ENCODE measurements at regions not wholly inside any gene's neighbourhood (a gene's known extent, or its start where the extent isn't known, plus 50 kb on each side); places are given as distances from the start of the nearest gene placed in this dataset.
"Not testable (repeated sequence)": the region's sequence is repeated elsewhere in the genome, so short reads cannot be mapped to it uniquely, and the experiment has no call there.

DNA sequence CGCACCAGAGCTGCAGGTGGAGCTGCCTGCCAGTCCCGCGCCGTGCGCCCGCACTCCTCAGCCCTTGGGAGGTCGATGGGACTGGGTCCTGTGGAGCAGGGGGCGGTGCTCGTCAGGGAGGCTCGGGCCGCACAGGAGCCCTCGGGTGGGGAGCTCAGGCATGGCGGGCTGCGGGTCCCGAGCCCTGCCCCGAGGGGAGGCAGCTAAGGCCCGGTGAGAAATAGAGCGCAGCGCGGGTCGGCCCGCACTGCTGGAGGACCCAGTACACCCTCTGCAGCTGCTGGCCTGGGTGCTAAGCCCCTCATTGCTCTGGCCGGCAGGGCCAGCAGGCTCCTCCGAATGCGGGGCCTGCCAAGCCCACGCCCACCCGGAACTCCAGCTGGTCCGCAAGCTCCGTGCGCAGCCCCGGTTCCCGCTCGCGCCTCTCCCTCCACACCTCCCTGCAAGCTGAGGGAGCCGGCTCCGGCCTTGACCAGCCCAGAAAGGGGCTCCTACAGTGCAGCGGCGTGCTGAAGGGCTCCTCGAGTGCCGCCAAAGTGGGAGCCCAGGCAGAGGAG is 403.7 kb upstream of the KLHL1 start:
- TF ChIP-seq, protein P1, sequence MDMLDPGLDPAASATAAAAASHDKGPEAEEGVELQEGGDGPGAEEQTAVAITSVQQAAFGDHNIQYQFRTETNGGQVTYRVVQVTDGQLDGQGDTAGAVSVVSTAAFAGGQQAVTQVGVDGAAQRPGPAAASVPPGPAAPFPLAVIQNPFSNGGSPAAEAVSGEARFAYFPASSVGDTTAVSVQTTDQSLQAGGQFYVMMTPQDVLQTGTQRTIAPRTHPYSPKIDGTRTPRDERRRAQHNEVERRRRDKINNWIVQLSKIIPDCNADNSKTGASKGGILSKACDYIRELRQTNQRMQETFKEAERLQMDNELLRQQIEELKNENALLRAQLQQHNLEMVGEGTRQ (IDR thresholded peaks at IDR 0.05; ENCODE audit: borderline replicate concordance, low read depth, low read length): not testable (repeated sequence)
- TF ChIP-seq, protein P2, sequence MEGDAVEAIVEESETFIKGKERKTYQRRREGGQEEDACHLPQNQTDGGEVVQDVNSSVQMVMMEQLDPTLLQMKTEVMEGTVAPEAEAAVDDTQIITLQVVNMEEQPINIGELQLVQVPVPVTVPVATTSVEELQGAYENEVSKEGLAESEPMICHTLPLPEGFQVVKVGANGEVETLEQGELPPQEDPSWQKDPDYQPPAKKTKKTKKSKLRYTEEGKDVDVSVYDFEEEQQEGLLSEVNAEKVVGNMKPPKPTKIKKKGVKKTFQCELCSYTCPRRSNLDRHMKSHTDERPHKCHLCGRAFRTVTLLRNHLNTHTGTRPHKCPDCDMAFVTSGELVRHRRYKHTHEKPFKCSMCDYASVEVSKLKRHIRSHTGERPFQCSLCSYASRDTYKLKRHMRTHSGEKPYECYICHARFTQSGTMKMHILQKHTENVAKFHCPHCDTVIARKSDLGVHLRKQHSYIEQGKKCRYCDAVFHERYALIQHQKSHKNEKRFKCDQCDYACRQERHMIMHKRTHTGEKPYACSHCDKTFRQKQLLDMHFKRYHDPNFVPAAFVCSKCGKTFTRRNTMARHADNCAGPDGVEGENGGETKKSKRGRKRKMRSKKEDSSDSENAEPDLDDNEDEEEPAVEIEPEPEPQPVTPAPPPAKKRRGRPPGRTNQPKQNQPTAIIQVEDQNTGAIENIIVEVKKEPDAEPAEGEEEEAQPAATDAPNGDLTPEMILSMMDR (IDR thresholded peaks at IDR 0.05): not testable (repeated sequence)
- TF ChIP-seq, protein P3, sequence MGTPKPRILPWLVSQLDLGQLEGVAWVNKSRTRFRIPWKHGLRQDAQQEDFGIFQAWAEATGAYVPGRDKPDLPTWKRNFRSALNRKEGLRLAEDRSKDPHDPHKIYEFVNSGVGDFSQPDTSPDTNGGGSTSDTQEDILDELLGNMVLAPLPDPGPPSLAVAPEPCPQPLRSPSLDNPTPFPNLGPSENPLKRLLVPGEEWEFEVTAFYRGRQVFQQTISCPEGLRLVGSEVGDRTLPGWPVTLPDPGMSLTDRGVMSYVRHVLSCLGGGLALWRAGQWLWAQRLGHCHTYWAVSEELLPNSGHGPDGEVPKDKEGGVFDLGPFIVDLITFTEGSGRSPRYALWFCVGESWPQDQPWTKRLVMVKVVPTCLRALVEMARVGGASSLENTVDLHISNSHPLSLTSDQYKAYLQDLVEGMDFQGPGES (IDR thresholded peaks at IDR 0.05; ENCODE audit: low read depth, low read length): not testable (repeated sequence)
- TF ChIP-seq FOXJ3 (CRISPR knock-in tag; IDR thresholded peaks at IDR 0.05); TAF1 (IDR thresholded peaks at IDR 0.05; ENCODE audit: borderline replicate concordance, low read depth, low read length): not testable (repeated sequence)
- TF ChIP-seq, protein P4, sequence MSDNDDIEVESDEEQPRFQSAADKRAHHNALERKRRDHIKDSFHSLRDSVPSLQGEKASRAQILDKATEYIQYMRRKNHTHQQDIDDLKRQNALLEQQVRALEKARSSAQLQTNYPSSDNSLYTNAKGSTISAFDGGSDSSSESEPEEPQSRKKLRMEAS (IDR thresholded peaks at IDR 0.05; ENCODE audit: low read depth): not testable (repeated sequence)
